ENCODE measurements at regions not wholly inside any gene's neighbourhood (a gene's known extent, or its start where the extent isn't known, plus 50 kb on each side); places are given as distances from the start of the nearest gene placed in this dataset.

GRCh38 chr11:98411777-98412176 lies 609.0 kb upstream of the CNTN5 start:
- Histone ChIP-seq H3K36me3 (replicated peaks in 1 of 2; ENCODE audit: control insufficient read depth in 1 of 2, insufficient read depth in 2 of 2, low read length in 2 of 2) (no peaks in the 10 kb centered on the region), H3K9me3 (replicated peaks in 1 of 2; ENCODE audit: control insufficient read depth in 1 of 2, insufficient read depth in 1 of 2, low read length in 2 of 2) (no peaks in the 10 kb centered on the region), H4K20me1 (ENCODE audit: insufficient read depth, low read length) (no peaks in the 10 kb centered on the region), H3K27me3 (ENCODE audit: control insufficient read depth in 2 of 2, insufficient read depth in 2 of 2, low read length in 2 of 2) (no peaks in the 10 kb centered on the region), H2AFZ (ENCODE audit: insufficient read depth, low read depth, low read length, poor library complexity, severe bottlenecking) (no peak overlapping the region), H3K4me2 (replicated peaks; ENCODE audit: extremely low read depth, low read length, poor library complexity, severe bottlenecking) (no peak overlapping the region), H3K4me1 (ENCODE audit: control insufficient read depth in 1 of 2, insufficient read depth in 2 of 2, low read length in 2 of 2) (no peaks in the 10 kb centered on the region), H3K9ac (ENCODE audit: insufficient read depth, low read length, poor library complexity, severe bottlenecking) (no peak overlapping the region), H3K27ac (ENCODE audit: low read depth in 1 of 2, low read length in 2 of 2) (no peak overlapping the region), H3K4me3 (replicated peaks in 1 of 3; ENCODE audit: low read depth in 2 of 3, low read length in 3 of 3) (no peak overlapping the region), H3K79me2 (ENCODE audit: insufficient read depth, low read length) (no peaks in the 10 kb centered on the region)
- no peak for DNase-seq
- Mint-ChIP-seq H3K4me3 (no peak overlapping the region), H3K9me3 (peaks cover 0 to 6% (median 3%) of the 10 kb centered on the region in 7 donors), H3K4me1 (no peaks in the 10 kb centered on the region), H3K27ac (no peak overlapping the region), H3K36me3 (no peaks in the 10 kb centered on the region), H3K27me3 (ENCODE audit: low read depth in 3 of 3) (no peaks in the 10 kb centered on the region)
- 67% methylated on average over 2 of the region's 3 CpGs for WGBS (ENCODE audit: insufficient coverage)
- no peak for TF ChIP-seq CTCF (IDR thresholded peaks at IDR 0.05)
- intact Hi-C loops (cut with micrococcal nuclease) = loop anchor here in 1 of 2 donors (10.0 kb wide), 1 partner anchor 47 kb away; no protein-coding TSS in a partner anchor

- DNase-seq = no peak
- no peaks in the 10 kb centered on the region for H3K27me3 ChIP-seq (ENCODE audit: control insufficient read depth in 2 of 2, insufficient read depth in 2 of 2, low read length in 2 of 2)
- peaks cover 0 to 15% of the 10 kb centered on the region in 2 donors for H3K9me3 ChIP-seq (replicated peaks in 1 of 2; ENCODE audit: control insufficient read depth in 1 of 2, insufficient read depth in 1 of 2, low read length in 2 of 2)
- H3K27ac ChIP-seq (ENCODE audit: low read depth in 1 of 2, low read length in 2 of 2) = no peak overlapping the region
- H3K9me3 Mint-ChIP-seq = peaks cover 0 to 10% (median 6%) of the 10 kb centered on the region in 7 donors
- no peak for TF ChIP-seq CTCF (IDR thresholded peaks at IDR 0.05)
- no peak overlapping the region for H3K4me3 Mint-ChIP-seq
- H4K20me1 ChIP-seq (ENCODE audit: insufficient read depth, low read length) = no peaks in the 10 kb centered on the region
- no peaks in the 10 kb centered on the region for H3K4me1 Mint-ChIP-seq
- H3K36me3 Mint-ChIP-seq = no peaks in the 10 kb centered on the region
- no peak overlapping the region for H2AFZ ChIP-seq (ENCODE audit: insufficient read depth, low read depth, low read length, poor library complexity, severe bottlenecking)
- no peak overlapping the region for H3K4me2 ChIP-seq (replicated peaks; ENCODE audit: extremely low read depth, low read length, poor library complexity, severe bottlenecking)
- H3K4me3 ChIP-seq (replicated peaks in 1 of 3; ENCODE audit: low read depth in 2 of 3, low read length in 3 of 3) = no peak overlapping the region
- WGBS (ENCODE audit: insufficient coverage) = no CpG with 5 or more reads among the region's 3 CpGs
- intact Hi-C loops (cut with micrococcal nuclease) = loop anchor here in 1 of 2 donors (10.0 kb wide), 1 partner anchor 53 kb away; no protein-coding TSS in a partner anchor
- no peaks in the 10 kb centered on the region for H3K27me3 Mint-ChIP-seq (ENCODE audit: low read depth in 3 of 3)
- H3K36me3 ChIP-seq (replicated peaks in 1 of 2; ENCODE audit: control insufficient read depth in 1 of 2, insufficient read depth in 2 of 2, low read length in 2 of 2) = no peaks in the 10 kb centered on the region
- H3K27ac Mint-ChIP-seq = no peak overlapping the region
- no peaks in the 10 kb centered on the region for H3K79me2 ChIP-seq (ENCODE audit: insufficient read depth, low read length)
- H3K9ac ChIP-seq (ENCODE audit: insufficient read depth, low read length, poor library complexity, severe bottlenecking) = no peak overlapping the region
- no peaks in the 10 kb centered on the region for H3K4me1 ChIP-seq (ENCODE audit: control insufficient read depth in 1 of 2, insufficient read depth in 2 of 2, low read length in 2 of 2)
These were observed 603.4 kb upstream of the CNTN5 start for GRCh38 chr11:98417256-98417755.

Measured in CD14-positive monocyte (primary cell).